PFSK-1 (cell line): ENCODE measurements at regions not wholly inside any gene's neighbourhood (a gene's known extent, or its start where the extent isn't known, plus 50 kb on each side); places are given as distances from the start of the nearest gene placed in this dataset.

Source experiments
- FOXP2 ChIP-seq: optimal IDR thresholded peaks from 2 replicates; pipeline ENCODE3; 2011; ENCODE audit warnings: borderline replicate concordance, control low read depth, inconsistent platforms; ENCODE audit not compliant: insufficient read depth; ENCODE audit errors: extremely low read length, extremely low read depth
- POLR2AphosphoS5 ChIP-seq: IDR thresholded peaks from 2 replicates; pipeline ENCODE4 v1.6.1; 2012; ENCODE audit warnings: low read depth, mild to moderate bottlenecking, control low read depth, low read length, moderate library complexity
- REST ChIP-seq, 2 experiments: IDR thresholded peaks; 2 replicates each; pipeline versions ENCODE4 v1.6.1 to v1.8.0; 2011 to 2012; ENCODE audit warnings: low read depth in 2 of 2, low read length in 2 of 2, control low read depth in 1 of 2, inconsistent platforms in 1 of 2, mild to moderate bottlenecking in 1 of 2, moderate library complexity in 1 of 2; ENCODE audit not compliant: insufficient read depth in 1 of 2
- SIN3A ChIP-seq: IDR thresholded peaks from 2 replicates; pipeline ENCODE4 v1.6.1; 2012; ENCODE audit warnings: mild to moderate bottlenecking, low read length, moderate library complexity, borderline replicate concordance; ENCODE audit not compliant: insufficient read depth
- TAF1 ChIP-seq: IDR thresholded peaks from 2 replicates; pipeline ENCODE4 v1.6.1; 2012; ENCODE audit warnings: low read length, control low read depth, borderline replicate concordance; ENCODE audit not compliant: insufficient read depth

GRCh38 chr3:194277786-194278130 lies 73.4 kb downstream of the CPN2 start:
- TF ChIP-seq POLR2AphosphoS5 (no peak), REST (IDR thresholded peaks at IDR 0.05; ENCODE audit: insufficient read depth in 1 of 2, low read depth in 2 of 2, low read length in 2 of 2) (no peak), TAF1 (no peak), SIN3A (no peak)

GRCh38 chr3:194278186-194278845 lies 72.8 kb downstream of the CPN2 start:
- TF ChIP-seq REST (IDR thresholded peaks at IDR 0.05; ENCODE audit: insufficient read depth in 1 of 2, low read depth in 2 of 2, low read length in 2 of 2) (no peak), FOXP2 (no peak), TAF1 (no peak), POLR2AphosphoS5 (no peak), SIN3A (no peak)

GRCh38 chr3:194279101-194279500 lies 72.0 kb downstream of the CPN2 start:
- TF ChIP-seq FOXP2 (no peak), POLR2AphosphoS5 (no peak), TAF1 (no peak), REST (IDR thresholded peaks at IDR 0.05; ENCODE audit: insufficient read depth in 1 of 2, low read depth in 2 of 2, low read length in 2 of 2) (no peak), SIN3A (no peak)

GRCh38 chr3:194279701-194280360 lies 71.3 kb downstream of the CPN2 start:
- TF ChIP-seq POLR2AphosphoS5 (no peak), SIN3A (no peak), REST (IDR thresholded peaks at IDR 0.05; ENCODE audit: insufficient read depth in 1 of 2, low read depth in 2 of 2, low read length in 2 of 2) (no peak), TAF1 (no peak), FOXP2 (no peak)
